ENCODE measurements at regions not wholly inside any gene's neighbourhood (a gene's known extent, or its start where the extent isn't known, plus 50 kb on each side); places are given as distances from the start of the nearest gene placed in this dataset.

- TF ChIP-seq CTCF (IDR thresholded peaks at IDR 0.05) (no peak), POLR2A (IDR thresholded peaks at IDR 0.05) (no peak)
Measured at GRCh38 chr1:4072481-4073153, 172.5 kb upstream of the C1orf174 start.
